Activated naive CD8-positive, alpha-beta T cell treated with anti-CD3 and anti-CD28 coated beads, Interleukin-2, amount 50 U/mL, for 24 hours (primary cell): ENCODE measurements at regions not wholly inside any gene's neighbourhood (a gene's known extent, or its start where the extent isn't known, plus 50 kb on each side); places are given as distances from the start of the nearest gene placed in this dataset.
"Not testable (repeated sequence)": the region's sequence is repeated elsewhere in the genome, so short reads cannot be mapped to it uniquely, and the experiment has no call there.

Experiments
- ATAC-seq: fragments of 150-1000 bp; cut with Tn5 transposase; one replicate; pipeline ENCODE4 v1.10.0; 2021
- DNase-seq: peaks from one replicate; pipeline ENCODE4 v3.0.0; 2021
- H3K27ac Mint-ChIP-seq: one replicate; pipeline ENCODE4 v1.8.0; 2021; ENCODE audit warnings: mild to moderate bottlenecking, mixed read lengths
- H3K27me3 Mint-ChIP-seq: one replicate; pipeline ENCODE4 v1.8.0; 2021; ENCODE audit warnings: mixed read lengths
- H3K36me3 Mint-ChIP-seq: one replicate; pipeline ENCODE4 v1.8.0; 2021; ENCODE audit warnings: low read depth, mixed read lengths
- H3K4me1 Mint-ChIP-seq: one replicate; pipeline ENCODE4 v1.8.0; 2021; ENCODE audit warnings: mixed read lengths
- H3K4me3 Mint-ChIP-seq: one replicate; pipeline ENCODE4 v1.8.0; 2021; ENCODE audit warnings: mild to moderate bottlenecking, moderate library complexity, mixed read lengths
- H3K9me3 Mint-ChIP-seq: one replicate; pipeline ENCODE4 v1.8.0; 2021; ENCODE audit warnings: mixed read lengths

- H3K27me3 Mint-ChIP-seq: no peaks in the 10 kb centered on the region
Measured at GRCh38 chr9:81427870-81428269, 261.5 kb downstream of the TLE1 start.

GRCh38 chr9:81424431-81424830, 264.9 kb downstream of the TLE1 start:
- peaks cover 31% of the 10 kb centered on the region for H3K9me3 Mint-ChIP-seq
- ATAC-seq: no peak

More at GRCh38 chr9:81427870-81428269, 261.5 kb downstream of the TLE1 start:
- Mint-ChIP-seq H3K27ac (no peak overlapping the region), H3K9me3 (peaks cover 33% of the 10 kb centered on the region), H3K4me1 (no peaks in the 10 kb centered on the region), H3K36me3 (no peaks in the 10 kb centered on the region), H3K4me3 (no peak overlapping the region)
- ATAC-seq: no peak
- DNase-seq: no peak

GRCh38 chr9:81423589-81424326, 265.6 kb downstream of the TLE1 start:
- DNase-seq (no peak), ATAC-seq (no peak)
- H3K4me1 Mint-ChIP-seq: no peaks in the 10 kb centered on the region
- H3K4me3 Mint-ChIP-seq: no peak overlapping the region
- H3K27me3 Mint-ChIP-seq: no peaks in the 10 kb centered on the region
- H3K27ac Mint-ChIP-seq: no peak overlapping the region
- peaks cover 32% of the 10 kb centered on the region for H3K9me3 Mint-ChIP-seq
- H3K36me3 Mint-ChIP-seq: no peaks in the 10 kb centered on the region

More at GRCh38 chr9:81424431-81424830, 264.9 kb downstream of the TLE1 start:
- no peaks in the 10 kb centered on the region for H3K4me1 Mint-ChIP-seq
- no peaks in the 10 kb centered on the region for H3K36me3 Mint-ChIP-seq
- no peak overlapping the region for H3K4me3 Mint-ChIP-seq
- no peaks in the 10 kb centered on the region for H3K27me3 Mint-ChIP-seq
- no peak overlapping the region for H3K27ac Mint-ChIP-seq
- DNase-seq: no peak

GRCh38 chr9:81421090-81421489, 268.3 kb downstream of the TLE1 start:
- not testable (repeated sequence) for DNase-seq, H3K36me3 Mint-ChIP-seq, H3K27ac Mint-ChIP-seq, H3K27me3 Mint-ChIP-seq, H3K4me1 Mint-ChIP-seq, ATAC-seq, H3K4me3 Mint-ChIP-seq
- peaks cover 15% of the 10 kb centered on the region for H3K9me3 Mint-ChIP-seq

- Mint-ChIP-seq H3K4me3 (no peak overlapping the region), H3K4me1 (no peaks in the 10 kb centered on the region), H3K36me3 (no peaks in the 10 kb centered on the region), H3K27ac (no peak overlapping the region), H3K9me3 (peaks cover 7% of the 10 kb centered on the region), H3K27me3 (no peaks in the 10 kb centered on the region)
- no peak for ATAC-seq
- DNase-seq: no peak
Measured at GRCh38 chr9:81420024-81420423, 269.3 kb downstream of the TLE1 start.

- Mint-ChIP-seq H3K4me1 (no peaks in the 10 kb centered on the region), H3K27ac (no peak overlapping the region), H3K27me3 (no peaks in the 10 kb centered on the region), H3K4me3 (no peak overlapping the region), H3K36me3 (no peaks in the 10 kb centered on the region), H3K9me3 (peaks cover 7% of the 10 kb centered on the region)
- ATAC-seq: no peak
- DNase-seq: no peak
Measured at GRCh38 chr9:81417941-81418340, 271.4 kb downstream of the TLE1 start.

GRCh38 chr9:81417299-81417675, 272.1 kb downstream of the TLE1 start:
- H3K27ac Mint-ChIP-seq: no peak overlapping the region
- ATAC-seq: no peak
- no peaks in the 10 kb centered on the region for H3K4me1 Mint-ChIP-seq
- H3K27me3 Mint-ChIP-seq: no peaks in the 10 kb centered on the region
- peaks cover 7% of the 10 kb centered on the region for H3K9me3 Mint-ChIP-seq
- H3K4me3 Mint-ChIP-seq: no peak overlapping the region
- no peak for DNase-seq
- no peaks in the 10 kb centered on the region for H3K36me3 Mint-ChIP-seq

- Mint-ChIP-seq H3K36me3 (no peaks in the 10 kb centered on the region), H3K27me3 (no peaks in the 10 kb centered on the region), H3K4me1 (no peaks in the 10 kb centered on the region), H3K27ac (no peak overlapping the region), H3K9me3 (peaks cover 7% of the 10 kb centered on the region), H3K4me3 (no peak overlapping the region)
- DNase-seq (no peak), ATAC-seq (no peak)
Measured at GRCh38 chr9:81416476-81417298, 272.7 kb downstream of the TLE1 start.

- Mint-ChIP-seq H3K27me3 (no peaks in the 10 kb centered on the region), H3K9me3 (peaks cover 6% of the 10 kb centered on the region), H3K36me3 (no peaks in the 10 kb centered on the region), H3K4me1 (no peaks in the 10 kb centered on the region), H3K27ac (no peak overlapping the region), H3K4me3 (no peak overlapping the region)
- ATAC-seq: no peak
- DNase-seq: no peak
Measured at GRCh38 chr9:81414836-81415235, 274.5 kb downstream of the TLE1 start.

GRCh38 chr9:81411961-81412360, 277.4 kb downstream of the TLE1 start:
- H3K36me3 Mint-ChIP-seq: no peaks in the 10 kb centered on the region
- ATAC-seq (no peak), DNase-seq (no peak)
- H3K4me3 Mint-ChIP-seq: no peak overlapping the region
- H3K4me1 Mint-ChIP-seq: no peaks in the 10 kb centered on the region
- no peak overlapping the region for H3K27ac Mint-ChIP-seq
- H3K9me3 Mint-ChIP-seq: no peaks in the 10 kb centered on the region
- H3K27me3 Mint-ChIP-seq: no peaks in the 10 kb centered on the region

- H3K4me1 Mint-ChIP-seq: no peaks in the 10 kb centered on the region
- no peak for DNase-seq
- no peaks in the 10 kb centered on the region for H3K27me3 Mint-ChIP-seq
- no peak for ATAC-seq
- no peak overlapping the region for H3K27ac Mint-ChIP-seq
- H3K9me3 Mint-ChIP-seq: no peaks in the 10 kb centered on the region
- H3K4me3 Mint-ChIP-seq: no peak overlapping the region
- no peaks in the 10 kb centered on the region for H3K36me3 Mint-ChIP-seq
Measured at GRCh38 chr9:81410201-81410600, 279.1 kb downstream of the TLE1 start.

GRCh38 chr9:81408951-81409350, 280.4 kb downstream of the TLE1 start:
- Mint-ChIP-seq H3K36me3 (no peaks in the 10 kb centered on the region), H3K27ac (no peak overlapping the region), H3K4me3 (no peak overlapping the region), H3K9me3 (no peaks in the 10 kb centered on the region), H3K27me3 (no peaks in the 10 kb centered on the region), H3K4me1 (no peaks in the 10 kb centered on the region)
- DNase-seq (no peak), ATAC-seq (no peak)

GRCh38 chr9:81404931-81405598, 284.3 kb downstream of the TLE1 start:
- ATAC-seq (no peak), DNase-seq (no peak)
- no peaks in the 10 kb centered on the region for H3K27me3 Mint-ChIP-seq
- no peaks in the 10 kb centered on the region for H3K9me3 Mint-ChIP-seq
- no peaks in the 10 kb centered on the region for H3K36me3 Mint-ChIP-seq
- H3K4me3 Mint-ChIP-seq: no peak overlapping the region
- H3K4me1 Mint-ChIP-seq: no peaks in the 10 kb centered on the region
- H3K27ac Mint-ChIP-seq: no peak overlapping the region

GRCh38 chr9:81397481-81398381, 291.6 kb downstream of the TLE1 start:
- Mint-ChIP-seq H3K27ac (no peak overlapping the region), H3K36me3 (no peaks in the 10 kb centered on the region), H3K4me1 (no peaks in the 10 kb centered on the region), H3K9me3 (peaks cover 9% of the 10 kb centered on the region), H3K27me3 (no peaks in the 10 kb centered on the region), H3K4me3 (no peak overlapping the region)
- no peak for ATAC-seq
- no peak for DNase-seq
